Erythroblast (primary cell): ENCODE measurements at regions not wholly inside any gene's neighbourhood (a gene's known extent, or its start where the extent isn't known, plus 50 kb on each side); places are given as distances from the start of the nearest gene placed in this dataset.
"Not testable (repeated sequence)": the region's sequence is repeated elsewhere in the genome, so short reads cannot be mapped to it uniquely, and the experiment has no call there.

Experiments
- GATA1 ChIP-seq: IDR thresholded peaks from 2 replicates; pipeline ENCODE4 v1.6.1; 2011; ENCODE audit warnings: low read depth, mild to moderate bottlenecking, control low read depth, low read length, moderate library complexity
- POLR2A ChIP-seq: IDR thresholded peaks from 2 replicates; pipeline ENCODE4 v1.6.1; 2011; ENCODE audit warnings: mild to moderate bottlenecking, low read length

GRCh38 chr14:40326519-40326918 is 894.3 kb upstream of the FBXO33 start:
- TF ChIP-seq POLR2A, GATA1: not testable (repeated sequence)
